HG03280 (cell line): ENCODE measurements at regions not wholly inside any gene's neighbourhood (a gene's known extent, or its start where the extent isn't known, plus 50 kb on each side); places are given as distances from the start of the nearest gene placed in this dataset.
"Not testable (repeated sequence)": the region's sequence is repeated elsewhere in the genome, so short reads cannot be mapped to it uniquely, and the experiment has no call there.

ENCODE experiments used
- ATAC-seq: cut with Tn5 transposase; IDR thresholded peaks from one replicate; pipeline ENCODE4 v1.9.1; 2021; ENCODE audit warnings: mild to moderate bottlenecking, moderate library complexity; ENCODE audit not compliant: unreplicated experiment

DNA sequence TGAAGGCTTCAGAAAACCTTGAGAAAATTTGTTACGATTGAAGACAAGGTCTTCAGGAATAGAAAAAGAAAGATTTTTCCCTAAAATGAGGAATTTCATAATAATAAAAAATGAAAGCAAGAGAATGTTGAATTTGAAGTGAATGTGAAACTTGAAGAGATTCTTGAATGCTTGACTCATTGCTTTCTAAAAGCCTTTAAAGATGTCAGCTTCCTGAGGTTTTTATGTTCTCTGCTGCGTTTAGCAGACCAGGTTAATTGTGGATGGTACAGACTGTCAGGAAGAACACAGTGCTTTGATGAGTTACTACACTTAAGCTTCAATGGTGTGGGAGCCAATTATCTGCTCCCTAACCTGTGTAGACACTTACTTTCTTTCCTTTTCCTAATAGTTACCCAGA is 96.3 kb upstream of the FNDC3A start:
- ATAC-seq = no peak

GRCh38 chr13:48879854-48880253 is 95.9 kb upstream of the FNDC3A start:
- no peak for ATAC-seq

DNA sequence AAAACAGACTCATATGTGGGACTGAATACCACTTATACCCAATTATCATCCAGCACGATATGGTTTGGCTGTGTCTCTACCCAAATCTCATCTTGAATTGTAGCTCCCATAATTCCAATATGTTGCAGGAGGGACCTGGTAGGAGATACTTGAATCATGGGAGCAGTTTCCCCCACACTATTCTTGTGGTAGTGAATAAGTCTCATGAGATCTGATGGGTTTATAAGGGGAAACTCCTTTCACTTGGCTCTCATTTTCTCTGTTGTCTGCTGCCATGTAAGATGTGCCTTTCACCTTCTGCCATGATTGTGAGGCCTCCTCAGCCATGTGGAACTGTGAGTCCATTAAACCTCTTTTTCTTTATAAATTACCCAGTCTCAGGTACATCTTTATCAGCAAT is 91.9 kb upstream of the FNDC3A start:
- ATAC-seq = not testable (repeated sequence)

DNA sequence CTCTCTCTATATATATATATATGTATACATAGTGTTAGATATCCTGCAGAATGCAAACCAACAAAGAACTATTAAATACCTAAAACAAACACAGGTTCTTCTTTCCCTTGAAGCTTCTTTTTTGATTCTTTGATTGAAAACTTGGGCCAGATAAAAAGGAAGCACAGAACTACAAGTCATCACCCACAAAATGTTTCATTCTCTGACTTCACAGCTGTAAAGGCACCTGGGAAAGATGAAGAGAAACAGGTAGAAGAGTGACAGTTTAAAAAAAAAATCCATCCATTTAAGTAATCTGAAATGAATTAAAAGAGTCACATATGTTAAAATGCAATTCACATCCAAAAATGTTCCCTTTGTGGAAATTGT is 90.7 kb upstream of the FNDC3A start:
- ATAC-seq = no peak

DNA sequence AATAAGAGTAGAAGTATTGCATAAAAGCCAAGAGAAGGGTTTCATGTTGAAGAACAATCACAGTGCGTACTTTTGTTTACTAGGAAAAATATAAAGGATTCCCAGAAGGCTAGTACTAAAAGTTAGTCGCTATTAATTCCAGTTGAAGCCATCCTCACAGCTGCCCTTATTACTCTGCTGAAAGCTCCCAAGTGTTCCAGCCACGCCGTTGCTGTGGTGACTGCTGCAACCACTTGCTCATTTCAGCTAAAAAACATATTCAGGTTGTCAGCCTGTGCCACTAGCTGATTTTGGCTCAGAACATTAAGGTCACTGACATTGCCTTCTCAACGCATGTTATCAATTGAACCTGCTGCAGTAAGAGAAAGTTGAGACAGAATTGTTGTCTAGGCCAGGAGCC is 87.1 kb upstream of the FNDC3A start:
- ATAC-seq = no peak

DNA sequence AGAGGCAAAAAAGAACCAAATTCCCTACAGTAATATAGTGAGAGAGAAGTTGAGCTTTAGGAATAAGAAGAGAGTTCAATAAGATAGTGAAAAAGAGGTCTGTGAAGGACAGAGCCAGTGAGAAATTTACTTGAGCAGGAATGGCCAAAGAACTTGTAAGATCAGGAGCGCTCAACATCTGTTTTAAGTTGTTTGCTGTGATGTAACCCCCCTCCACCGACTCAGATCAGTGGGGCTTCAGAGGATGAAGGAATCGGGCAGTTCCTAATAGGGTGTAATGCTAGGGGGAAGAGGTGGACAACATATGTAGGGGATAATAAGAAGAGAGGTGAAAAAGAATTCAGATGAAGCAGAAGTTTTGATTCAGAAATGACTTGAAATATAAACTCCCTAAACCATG is 85.3 kb upstream of the FNDC3A start:
- no peak for ATAC-seq

GRCh38 chr13:48891586-48891985 is 84.1 kb upstream of the FNDC3A start:
- ATAC-seq = no peak

GRCh38 chr13:48892053-48892687 is 83.5 kb upstream of the FNDC3A start:
- peak; percentile 72 for ATAC-seq

DNA sequence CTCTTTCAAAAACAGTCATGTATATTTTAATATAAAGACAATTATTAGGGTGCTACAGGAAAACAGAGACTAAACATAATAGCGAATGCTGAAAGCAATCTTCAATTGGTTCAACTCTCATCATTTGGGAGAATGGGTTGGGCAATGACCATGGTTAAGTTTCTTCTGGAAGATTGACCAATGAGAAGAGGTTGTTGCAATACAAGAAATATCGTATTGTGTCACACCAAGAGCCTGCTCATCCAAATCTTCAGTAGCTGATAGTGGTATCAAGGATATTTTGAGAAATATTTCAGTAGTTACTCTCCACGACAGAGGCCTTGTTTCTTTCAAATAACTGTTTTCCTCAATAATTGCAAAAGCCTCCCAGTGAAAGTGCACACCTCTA is 83.0 kb upstream of the FNDC3A start:
- no peak for ATAC-seq

DNA sequence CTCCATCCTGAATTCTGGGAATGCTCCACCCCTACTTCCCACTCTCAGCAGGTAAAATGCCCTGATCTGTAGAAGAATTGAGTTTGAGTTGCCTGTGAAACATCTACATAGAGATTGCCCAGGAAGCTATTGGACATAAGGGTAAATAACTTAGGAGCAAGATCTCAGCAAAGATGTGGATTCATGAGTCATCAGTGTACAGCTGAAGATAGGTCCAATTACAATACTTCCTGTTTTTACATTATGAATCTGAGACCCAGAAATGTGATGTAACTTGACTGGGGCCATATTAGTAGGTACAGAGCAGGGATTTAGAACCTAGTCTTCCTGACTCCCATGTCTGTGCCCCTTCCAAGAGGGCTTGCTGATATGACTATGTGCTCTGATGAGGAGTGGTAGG is 79.4 kb upstream of the FNDC3A start:
- ATAC-seq = no peak

GRCh38 chr13:48901781-48902180 is 73.9 kb upstream of the FNDC3A start:
- ATAC-seq = no peak

DNA sequence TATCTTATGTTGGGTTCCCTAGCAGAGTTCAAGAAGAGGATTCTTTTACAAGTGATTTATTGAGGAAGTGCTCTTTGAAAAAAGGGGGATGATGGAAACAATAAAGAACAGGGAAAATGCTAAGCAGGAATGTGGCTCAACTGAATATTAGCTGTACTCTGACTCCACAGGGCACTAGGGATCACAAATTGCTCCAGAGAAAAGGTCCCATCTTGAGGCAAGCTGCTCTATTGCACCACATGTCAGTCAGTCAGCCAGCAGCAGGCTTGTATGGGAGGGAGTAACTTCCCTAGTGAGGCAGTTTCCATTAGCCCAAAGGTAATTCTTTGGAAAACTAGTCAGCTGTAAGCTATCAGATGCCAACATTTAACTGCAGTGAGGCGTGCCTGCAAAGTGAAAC is 73.3 kb upstream of the FNDC3A start:
- ATAC-seq = no peak

DNA sequence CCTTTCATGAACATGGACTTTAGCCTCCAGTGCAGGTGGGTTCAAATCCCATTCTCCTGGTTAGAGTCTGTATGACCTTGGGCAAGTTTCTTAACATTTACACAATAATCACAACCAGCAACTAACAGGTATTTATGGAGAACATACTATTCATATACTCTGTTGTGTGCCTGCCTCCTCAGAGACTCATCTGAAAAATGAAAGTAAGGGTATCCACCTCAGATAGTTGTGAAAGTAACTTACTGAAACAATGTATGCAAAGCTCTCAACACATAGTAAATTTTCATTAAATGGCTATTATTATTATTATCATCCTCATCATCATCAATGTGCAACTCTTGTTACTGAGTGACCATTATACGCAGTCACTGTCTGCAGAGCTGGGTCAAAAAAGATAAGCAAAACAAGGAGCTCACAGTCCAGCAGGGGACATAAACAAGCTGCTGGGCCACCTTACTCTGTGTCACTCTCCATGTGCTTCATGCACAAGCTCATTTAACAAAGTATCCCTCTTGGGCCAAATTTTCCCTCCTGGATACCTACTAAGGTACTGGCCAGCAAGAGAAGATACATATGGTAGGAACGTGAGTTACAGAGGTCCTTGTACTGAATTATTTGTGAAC is 70.9 kb upstream of the FNDC3A start:
- no peak for ATAC-seq

GRCh38 chr13:48906200-48906599 is 69.5 kb upstream of the FNDC3A start:
- no peak for ATAC-seq

- ATAC-seq = no peak
These were observed 67.2 kb upstream of the FNDC3A start for GRCh38 chr13:48908381-48909055.

DNA sequence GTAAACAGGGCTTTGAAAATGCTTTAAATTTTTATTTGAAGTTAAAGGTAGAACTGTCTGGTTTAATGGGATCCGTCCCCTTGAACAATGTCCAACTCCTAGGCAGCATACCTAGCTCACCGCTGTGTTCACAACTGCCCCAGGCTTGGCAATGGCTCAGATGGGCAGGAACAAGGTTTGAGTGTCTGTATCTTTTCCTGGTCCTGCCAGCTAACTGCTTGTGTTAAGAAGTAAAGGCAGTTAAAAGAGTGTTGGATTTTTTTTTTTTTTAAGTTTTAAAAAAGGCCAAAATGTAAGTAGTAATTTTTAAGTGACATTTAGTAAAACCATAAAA is 66.7 kb upstream of the FNDC3A start:
- no peak for ATAC-seq

DNA sequence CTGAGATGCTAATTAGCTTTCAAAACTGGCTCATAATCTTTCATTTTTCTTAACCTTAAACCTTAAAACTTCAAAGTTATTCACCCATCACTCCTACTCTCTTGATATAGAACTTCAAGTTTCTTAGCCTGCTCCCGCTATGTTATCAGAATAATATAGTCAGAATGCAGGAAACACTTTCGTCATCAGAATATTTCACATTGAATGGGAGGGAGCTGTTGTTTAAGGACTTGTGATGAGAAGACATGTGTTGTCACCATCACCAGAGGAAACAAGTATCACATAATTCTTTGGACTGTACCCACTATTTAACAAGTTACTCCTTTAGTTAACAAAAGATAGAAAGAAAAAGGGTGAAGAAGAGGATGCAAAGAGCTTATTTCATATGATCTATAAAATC is 65.0 kb upstream of the FNDC3A start:
- ATAC-seq = no peak

DNA sequence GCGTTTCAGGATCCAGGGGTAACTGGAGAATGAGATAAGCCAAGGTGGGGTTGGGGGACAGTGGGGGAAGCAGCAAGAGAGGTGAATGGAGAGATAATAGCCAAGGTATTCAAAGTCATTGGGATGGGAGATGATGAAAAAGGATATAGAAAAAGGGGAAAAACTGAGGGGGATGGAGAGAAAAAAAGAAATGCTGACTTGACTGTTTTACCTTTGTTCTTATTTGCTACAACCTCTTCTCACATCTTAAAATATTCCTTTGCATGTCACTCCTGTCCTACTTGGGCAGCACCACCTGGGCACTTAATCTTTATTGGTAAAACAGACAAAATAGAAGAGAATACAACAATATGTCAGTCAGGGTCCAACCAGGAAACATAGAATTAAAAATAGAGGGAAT is 56.0 kb upstream of the FNDC3A start:
- no peak for ATAC-seq

DNA sequence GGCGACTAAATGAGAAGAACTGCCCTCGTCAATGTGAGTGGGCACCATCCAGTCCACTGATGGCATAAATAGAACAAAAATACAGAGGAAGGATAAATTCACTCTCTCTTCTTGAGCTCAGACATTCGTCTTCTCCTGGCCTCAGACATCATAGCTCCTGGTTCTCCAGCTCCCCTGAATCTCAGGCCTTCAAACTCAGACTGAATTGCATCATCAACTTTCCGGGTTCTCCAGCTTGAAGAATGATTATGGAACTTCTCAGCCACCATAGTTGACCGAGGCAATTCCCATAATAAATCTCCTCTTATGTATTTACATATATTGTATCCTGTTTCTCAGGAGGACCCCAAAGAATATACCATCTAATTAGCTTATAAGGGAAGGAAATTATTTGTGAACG is 55.0 kb upstream of the FNDC3A start:
- no peak for ATAC-seq

GRCh38 chr13:48923376-48923775 is 52.3 kb upstream of the FNDC3A start:
- no peak for ATAC-seq

GRCh38 chr13:48925001-48925400 is 50.7 kb upstream of the FNDC3A start:
- ATAC-seq = no peak
